SK-N-SH treated with all-trans-retinoic acid at 6 μM for 48 hours (cell line): ENCODE measurements at regions not wholly inside any gene's neighbourhood (a gene's known extent, or its start where the extent isn't known, plus 50 kb on each side); places are given as distances from the start of the nearest gene placed in this dataset.

ENCODE experiments used
- CSDC2 ChIP-seq: fragments of 250-450 bp; sonication (Bioruptor Pico); IDR thresholded peaks from 2 replicates; pipeline ENCODE4 v1.5.0; 2020; ENCODE audit warnings: mild to moderate bottlenecking, moderate library complexity
- ISL1 ChIP-seq: fragments of 250-450 bp; sonication (Bioruptor Pico); IDR thresholded peaks from 2 replicates; pipeline ENCODE4 v2.1.2; 2022; ENCODE audit warnings: mild to moderate bottlenecking, moderate library complexity
- OSR1 ChIP-seq: fragments of 250-450 bp; sonication (Bioruptor Pico); IDR thresholded peaks from 2 replicates; pipeline ENCODE4 v1.8.0; 2022; ENCODE audit warnings: moderate library complexity, mild to moderate bottlenecking, inconsistent platforms
- PPARA ChIP-seq: fragments of 250-450 bp; sonication (Bioruptor Pico); IDR thresholded peaks from 2 replicates; pipeline ENCODE4 v1.5.0; 2020; ENCODE audit warnings: mild to moderate bottlenecking, borderline replicate concordance
- RARB ChIP-seq: fragments of 250-450 bp; sonication (Bioruptor Pico); IDR thresholded peaks from 2 replicates; pipeline ENCODE4 v1.8.0; 2021; ENCODE audit warnings: mild to moderate bottlenecking, moderate library complexity
- TOX ChIP-seq: fragments of 250-450 bp; sonication (Bioruptor Pico); IDR thresholded peaks from 2 replicates; pipeline ENCODE4 v1.8.0; 2021; ENCODE audit warnings: mild to moderate bottlenecking, moderate library complexity, borderline replicate concordance
- ZC3H10 ChIP-seq: fragments of 250-450 bp; sonication (Bioruptor Pico); IDR thresholded peaks from 2 replicates; pipeline ENCODE4 v1.5.1; 2021; ENCODE audit warnings: mild to moderate bottlenecking, moderate library complexity
- ZFP3 ChIP-seq: fragments of 250-450 bp; sonication (Bioruptor Pico); IDR thresholded peaks from 2 replicates; pipeline ENCODE4 v1.5.0; 2020; ENCODE audit warnings: mild to moderate bottlenecking, moderate library complexity
- ZNF8 ChIP-seq: fragments of 450-650 bp; formaldehyde crosslinking; IDR thresholded peaks from 2 replicates; pipeline ENCODE4 v1.5.0; 2020; ENCODE audit warnings: mild to moderate bottlenecking, moderate library complexity
- TF ChIP-seq, protein P1 (sequence below): fragments of 250-450 bp; sonication (Bioruptor Pico); IDR thresholded peaks from 2 replicates; pipeline ENCODE4 v1.8.0; 2020; ENCODE audit warnings: mild to moderate bottlenecking, moderate library complexity, borderline replicate concordance
- TF ChIP-seq, protein P2 (sequence below): fragments of 250-450 bp; sonication (Bioruptor Pico); IDR thresholded peaks from 2 replicates; pipeline ENCODE4 v1.5.1; 2020; ENCODE audit warnings: low read depth, mild to moderate bottlenecking, moderate library complexity
- TF ChIP-seq, protein P3 (sequence below): fragments of 250-450 bp; sonication (Bioruptor Pico); IDR thresholded peaks from 2 replicates; pipeline ENCODE4 v1.8.0; 2021; ENCODE audit warnings: low read depth, mild to moderate bottlenecking, moderate library complexity, borderline replicate concordance

DNA sequence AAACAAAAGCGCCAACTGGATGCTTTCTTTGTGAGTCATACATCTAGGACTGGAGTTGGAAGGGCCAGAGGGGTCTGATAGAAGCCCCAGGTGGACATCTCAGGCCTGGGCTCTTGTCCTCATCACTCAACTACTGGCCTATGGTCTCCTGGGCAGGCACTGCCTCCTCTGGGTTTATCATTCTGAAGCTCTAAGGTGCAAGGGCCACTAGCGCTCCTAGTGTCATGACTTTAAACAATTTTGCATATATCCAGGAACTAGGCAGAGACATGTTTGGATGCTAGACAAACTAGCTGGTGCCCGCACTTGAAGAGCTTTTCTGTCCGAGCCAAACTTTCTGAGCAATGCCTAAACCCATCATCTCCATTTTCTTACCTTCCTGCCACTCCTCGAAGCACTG is 72.3 kb downstream of the CD164 start:
- TF ChIP-seq, protein P1, sequence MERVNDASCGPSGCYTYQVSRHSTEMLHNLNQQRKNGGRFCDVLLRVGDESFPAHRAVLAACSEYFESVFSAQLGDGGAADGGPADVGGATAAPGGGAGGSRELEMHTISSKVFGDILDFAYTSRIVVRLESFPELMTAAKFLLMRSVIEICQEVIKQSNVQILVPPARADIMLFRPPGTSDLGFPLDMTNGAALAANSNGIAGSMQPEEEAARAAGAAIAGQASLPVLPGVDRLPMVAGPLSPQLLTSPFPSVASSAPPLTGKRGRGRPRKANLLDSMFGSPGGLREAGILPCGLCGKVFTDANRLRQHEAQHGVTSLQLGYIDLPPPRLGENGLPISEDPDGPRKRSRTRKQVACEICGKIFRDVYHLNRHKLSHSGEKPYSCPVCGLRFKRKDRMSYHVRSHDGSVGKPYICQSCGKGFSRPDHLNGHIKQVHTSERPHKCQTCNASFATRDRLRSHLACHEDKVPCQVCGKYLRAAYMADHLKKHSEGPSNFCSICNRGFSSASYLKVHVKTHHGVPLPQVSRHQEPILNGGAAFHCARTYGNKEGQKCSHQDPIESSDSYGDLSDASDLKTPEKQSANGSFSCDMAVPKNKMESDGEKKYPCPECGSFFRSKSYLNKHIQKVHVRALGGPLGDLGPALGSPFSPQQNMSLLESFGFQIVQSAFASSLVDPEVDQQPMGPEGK (CRISPR knock-in tag): no peak
- TF ChIP-seq ISL1 (no peak), ZFP3 (CRISPR knock-in tag) (no peak), OSR1 (no peak), ZNF8 (CRISPR knock-in tag) (no peak), TOX (no peak), PPARA (CRISPR knock-in tag) (no peak), RARB (no peak), CSDC2 (CRISPR knock-in tag) (no peak), ZC3H10 (CRISPR knock-in tag) (no peak)
- TF ChIP-seq, protein P2, sequence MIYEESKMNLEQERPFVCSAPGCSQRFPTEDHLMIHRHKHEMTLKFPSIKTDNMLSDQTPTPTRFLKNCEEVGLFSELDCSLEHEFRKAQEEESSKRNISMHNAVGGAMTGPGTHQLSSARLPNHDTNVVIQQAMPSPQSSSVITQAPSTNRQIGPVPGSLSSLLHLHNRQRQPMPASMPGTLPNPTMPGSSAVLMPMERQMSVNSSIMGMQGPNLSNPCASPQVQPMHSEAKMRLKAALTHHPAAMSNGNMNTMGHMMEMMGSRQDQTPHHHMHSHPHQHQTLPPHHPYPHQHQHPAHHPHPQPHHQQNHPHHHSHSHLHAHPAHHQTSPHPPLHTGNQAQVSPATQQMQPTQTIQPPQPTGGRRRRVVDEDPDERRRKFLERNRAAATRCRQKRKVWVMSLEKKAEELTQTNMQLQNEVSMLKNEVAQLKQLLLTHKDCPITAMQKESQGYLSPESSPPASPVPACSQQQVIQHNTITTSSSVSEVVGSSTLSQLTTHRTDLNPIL: no peak
- TF ChIP-seq, protein P3, sequence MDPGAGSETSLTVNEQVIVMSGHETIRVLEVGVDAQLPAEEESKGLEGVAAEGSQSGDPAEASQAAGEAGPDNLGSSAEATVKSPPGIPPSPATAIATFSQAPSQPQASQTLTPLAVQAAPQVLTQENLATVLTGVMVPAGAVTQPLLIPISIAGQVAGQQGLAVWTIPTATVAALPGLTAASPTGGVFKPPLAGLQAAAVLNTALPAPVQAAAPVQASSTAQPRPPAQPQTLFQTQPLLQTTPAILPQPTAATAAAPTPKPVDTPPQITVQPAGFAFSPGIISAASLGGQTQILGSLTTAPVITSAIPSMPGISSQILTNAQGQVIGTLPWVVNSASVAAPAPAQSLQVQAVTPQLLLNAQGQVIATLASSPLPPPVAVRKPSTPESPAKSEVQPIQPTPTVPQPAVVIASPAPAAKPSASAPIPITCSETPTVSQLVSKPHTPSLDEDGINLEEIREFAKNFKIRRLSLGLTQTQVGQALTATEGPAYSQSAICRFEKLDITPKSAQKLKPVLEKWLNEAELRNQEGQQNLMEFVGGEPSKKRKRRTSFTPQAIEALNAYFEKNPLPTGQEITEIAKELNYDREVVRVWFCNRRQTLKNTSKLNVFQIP: no peak
